GM21367 (cell line): ENCODE measurements at regions not wholly inside any gene's neighbourhood (a gene's known extent, or its start where the extent isn't known, plus 50 kb on each side); places are given as distances from the start of the nearest gene placed in this dataset.
"Not testable (repeated sequence)": the region's sequence is repeated elsewhere in the genome, so short reads cannot be mapped to it uniquely, and the experiment has no call there.

Experiments used
- ATAC-seq: cut with Tn5 transposase; IDR thresholded peaks from one replicate; pipeline ENCODE4 v1.9.1; 2021; ENCODE audit not compliant: unreplicated experiment

GRCh38 chr15:55126111-55126510, 70.6 kb downstream of the RSL24D1 start:
- ATAC-seq, result no peak

GRCh38 chr15:55124616-55125015, 72.1 kb downstream of the RSL24D1 start:
- ATAC-seq, result no peak

GRCh38 chr15:55118344-55118870, 78.3 kb downstream of the RSL24D1 start:
- no peak for ATAC-seq

GRCh38 chr15:55116636-55117035, 80.1 kb downstream of the RSL24D1 start:
- ATAC-seq, result no peak

- ATAC-seq, result no peak
These were observed 83.0 kb downstream of the RSL24D1 start for GRCh38 chr15:55113736-55114135.

GRCh38 chr15:55112706-55113105, 84.0 kb downstream of the RSL24D1 start:
- ATAC-seq, result no peak

- no peak for ATAC-seq
These were observed 86.3 kb downstream of the RSL24D1 start for GRCh38 chr15:55110446-55110845.

- no peak for ATAC-seq
These were observed 87.8 kb downstream of the RSL24D1 start for GRCh38 chr15:55108858-55109518.

GRCh38 chr15:55108448-55108847, 88.3 kb downstream of the RSL24D1 start:
- ATAC-seq, result no peak

- no peak for ATAC-seq
These were observed 90.6 kb downstream of the RSL24D1 start for GRCh38 chr15:55106155-55106554.

GRCh38 chr15:55094136-55094535, 102.6 kb downstream of the RSL24D1 start:
- ATAC-seq, result no peak

GRCh38 chr15:55088207-55088606, 108.5 kb downstream of the RSL24D1 start:
- no peak for ATAC-seq

- ATAC-seq, result no peak
These were observed 112.1 kb downstream of the RSL24D1 start for GRCh38 chr15:55084673-55085072.

- no peak for ATAC-seq
These were observed 112.5 kb downstream of the RSL24D1 start for GRCh38 chr15:55084216-55084615.

GRCh38 chr15:55077052-55077451, 119.7 kb downstream of the RSL24D1 start:
- not testable (repeated sequence) for ATAC-seq

- ATAC-seq, result no peak
These were observed 122.3 kb downstream of the RSL24D1 start for GRCh38 chr15:55074431-55074830.

- not testable (repeated sequence) for ATAC-seq
These were observed 132.8 kb downstream of the RSL24D1 start for GRCh38 chr15:55063970-55064369.

GRCh38 chr15:55060836-55061235, 135.9 kb downstream of the RSL24D1 start:
- ATAC-seq, result no peak

- ATAC-seq, result no peak
These were observed 140.2 kb downstream of the RSL24D1 start for GRCh38 chr15:55056500-55056899.

GRCh38 chr15:55044162-55044561, 152.6 kb downstream of the RSL24D1 start:
- ATAC-seq, result no peak

GRCh38 chr15:55037071-55037470, 159.7 kb downstream of the RSL24D1 start:
- ATAC-seq, result no peak

- no peak for ATAC-seq
These were observed 161.0 kb downstream of the RSL24D1 start for GRCh38 chr15:55035749-55036148.

GRCh38 chr15:55033574-55033973, 163.2 kb downstream of the RSL24D1 start:
- no peak for ATAC-seq
